Erythroblast (primary cell): ENCODE measurements at regions not wholly inside any gene's neighbourhood (a gene's known extent, or its start where the extent isn't known, plus 50 kb on each side); places are given as distances from the start of the nearest gene placed in this dataset.

ENCODE experiments used
- GATA1 ChIP-seq: IDR thresholded peaks from 2 replicates; pipeline ENCODE4 v1.6.1; 2011; ENCODE audit warnings: low read depth, mild to moderate bottlenecking, control low read depth, low read length, moderate library complexity
- POLR2A ChIP-seq: IDR thresholded peaks from 2 replicates; pipeline ENCODE4 v1.6.1; 2011; ENCODE audit warnings: mild to moderate bottlenecking, low read length

DNA sequence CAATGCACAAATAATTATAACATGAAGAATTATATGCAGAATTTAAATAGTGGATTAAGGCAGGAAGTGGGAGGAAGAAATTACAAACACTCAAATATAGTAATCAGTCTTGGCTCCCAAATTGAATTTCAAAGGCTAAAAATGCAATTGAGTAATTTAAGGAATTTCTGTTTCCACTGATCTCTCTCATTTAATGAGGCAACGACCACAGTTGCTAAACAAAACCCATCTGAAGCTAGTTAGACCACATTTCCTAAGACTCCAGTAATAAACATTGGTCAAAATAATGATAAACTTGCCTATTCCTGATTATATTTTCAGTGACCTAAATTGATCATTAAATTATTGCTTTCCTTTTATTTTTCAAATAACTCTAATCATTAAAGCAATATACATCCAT is 174.3 kb upstream of the GRIN3A start:
- no peak for TF ChIP-seq POLR2A
- no peak for TF ChIP-seq GATA1
